Fibroblast of skin of abdomen (primary cell): ENCODE measurements at regions not wholly inside any gene's neighbourhood (a gene's known extent, or its start where the extent isn't known, plus 50 kb on each side); places are given as distances from the start of the nearest gene placed in this dataset.
"Not testable (repeated sequence)": the region's sequence is repeated elsewhere in the genome, so short reads cannot be mapped to it uniquely, and the experiment has no call there.

Source experiments
- DNase-seq: peaks from one replicate; pipeline ENCODE4 v3.0.0-alpha.2; 2013

DNA sequence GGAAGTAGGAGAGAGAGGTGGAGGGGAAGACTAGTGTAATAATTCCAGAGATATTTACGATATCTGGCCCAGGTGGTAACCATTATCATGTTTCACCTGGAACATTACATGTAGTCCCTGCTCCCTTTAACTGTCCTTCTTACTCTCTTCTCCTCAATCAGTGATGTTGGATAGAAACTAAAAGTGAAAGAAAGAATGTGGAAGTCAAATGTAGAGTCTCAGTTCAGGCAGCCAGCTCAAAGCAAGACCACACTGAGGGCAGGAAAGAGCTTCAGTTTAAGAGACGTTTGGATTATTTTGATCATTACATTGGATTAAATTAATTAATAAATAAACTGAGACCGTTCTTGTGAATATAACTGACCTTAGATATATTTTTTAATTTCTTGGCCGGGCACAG is 594.4 kb downstream of the FLRT2 start:
- no peak for DNase-seq

DNA sequence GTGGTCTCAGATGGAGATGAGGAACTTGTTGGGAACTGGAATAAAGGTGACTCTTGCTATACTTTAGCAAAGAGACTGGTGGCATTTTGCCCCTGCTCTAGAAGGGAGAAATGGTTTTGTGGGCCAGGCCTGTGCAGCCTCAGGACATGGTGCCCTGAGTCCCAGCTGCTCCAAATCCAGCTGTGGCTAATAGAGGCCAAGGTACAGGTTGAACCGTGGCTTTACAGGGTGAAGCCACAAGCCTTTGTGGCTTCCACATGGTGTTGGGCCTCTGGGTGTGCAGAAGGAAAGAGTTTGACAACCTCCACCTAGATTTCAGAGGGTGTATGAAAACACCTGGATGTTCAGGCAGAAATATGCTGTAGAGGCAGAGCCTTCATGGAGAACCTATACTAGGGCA is 586.0 kb downstream of the FLRT2 start:
- no peak for DNase-seq

DNA sequence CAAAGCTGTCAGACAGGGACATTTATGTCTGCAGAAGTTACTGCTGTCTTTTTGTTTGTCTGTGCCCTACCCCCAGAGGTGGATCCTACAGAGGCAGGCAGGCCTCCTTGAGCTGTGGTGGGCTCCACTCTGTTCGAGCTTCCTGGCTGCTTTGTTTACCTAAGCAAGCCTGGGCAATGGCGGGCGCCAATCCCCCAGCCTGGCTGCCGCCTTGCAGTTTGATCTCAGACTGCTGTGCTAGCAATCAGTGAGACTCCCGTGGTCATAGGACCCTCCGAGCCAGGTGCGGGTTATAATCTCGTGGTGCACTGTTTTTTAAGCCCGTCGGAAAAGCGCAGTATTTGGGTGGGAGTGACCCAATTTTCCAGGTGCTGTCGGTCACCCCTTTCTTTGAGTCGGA is 580.9 kb downstream of the FLRT2 start:
- not testable (repeated sequence) for DNase-seq

GRCh38 chr14:86104691-86105265 is 574.8 kb downstream of the FLRT2 start:
- peak; percentile 2 for DNase-seq

- DNase-seq = no peak
Measured at GRCh38 chr14:86094512-86094911, 564.6 kb downstream of the FLRT2 start.

- DNase-seq = peak; percentile 12
Measured at GRCh38 chr14:86091811-86092210, 561.9 kb downstream of the FLRT2 start.

DNA sequence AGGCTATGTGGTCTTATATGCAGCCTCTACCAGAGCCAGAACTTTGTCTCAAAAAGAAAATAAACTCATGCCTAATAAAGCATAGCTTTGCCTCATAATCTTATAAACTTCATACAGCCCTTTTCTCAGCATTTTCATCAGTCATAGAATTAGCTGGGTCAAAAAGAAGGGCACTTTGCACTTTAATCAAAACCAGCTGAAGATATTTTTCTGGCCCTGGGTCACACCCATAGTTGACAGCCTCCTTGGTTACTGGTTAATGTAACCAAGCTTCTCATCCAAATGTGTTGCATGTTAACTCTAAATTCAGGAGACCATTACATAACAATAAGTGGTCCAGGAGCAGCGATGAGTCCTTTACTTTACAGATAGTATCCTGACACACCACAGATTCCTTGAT is 558.2 kb downstream of the FLRT2 start:
- DNase-seq = no peak

DNA sequence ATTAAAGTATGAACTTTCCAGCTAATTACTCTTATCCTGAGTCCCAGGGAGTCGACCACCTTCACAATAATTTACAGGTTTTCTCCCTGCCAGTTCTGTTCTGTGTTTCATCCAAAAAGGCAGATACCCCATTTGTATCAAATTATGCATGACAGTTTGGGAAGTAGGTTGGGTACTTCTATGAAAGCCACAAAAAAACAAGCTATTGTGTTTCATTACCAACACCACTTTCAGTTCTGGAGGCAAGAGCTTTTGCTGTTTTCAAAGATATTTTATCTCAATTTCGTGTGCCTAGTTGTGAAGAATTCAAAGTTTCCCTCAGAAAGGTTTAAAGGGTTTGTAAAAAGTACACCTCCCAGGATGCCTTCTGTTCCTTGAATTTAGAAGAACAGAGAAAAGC is 557.4 kb downstream of the FLRT2 start:
- no peak for DNase-seq

DNA sequence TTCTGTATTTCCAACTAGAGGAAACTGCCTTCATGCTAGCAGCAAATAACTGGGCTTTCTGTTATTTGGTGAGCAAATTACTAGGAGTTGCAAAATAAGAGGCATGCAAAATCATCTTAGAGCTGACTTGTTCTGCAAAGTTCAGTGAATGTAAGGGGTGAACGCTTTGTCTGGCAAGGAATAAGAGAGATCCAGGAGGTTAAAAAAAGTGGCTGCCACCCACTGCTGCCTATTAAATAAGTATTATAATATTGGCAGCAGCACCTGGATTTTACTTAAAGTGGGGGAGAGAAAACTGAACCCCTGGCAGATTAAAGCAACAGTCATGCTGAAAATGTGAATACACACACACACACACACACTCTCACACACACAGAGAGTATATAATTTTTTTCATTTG is 557.0 kb downstream of the FLRT2 start:
- DNase-seq = no peak

GRCh38 chr14:86084097-86084496 is 554.2 kb downstream of the FLRT2 start:
- DNase-seq = no peak

DNA sequence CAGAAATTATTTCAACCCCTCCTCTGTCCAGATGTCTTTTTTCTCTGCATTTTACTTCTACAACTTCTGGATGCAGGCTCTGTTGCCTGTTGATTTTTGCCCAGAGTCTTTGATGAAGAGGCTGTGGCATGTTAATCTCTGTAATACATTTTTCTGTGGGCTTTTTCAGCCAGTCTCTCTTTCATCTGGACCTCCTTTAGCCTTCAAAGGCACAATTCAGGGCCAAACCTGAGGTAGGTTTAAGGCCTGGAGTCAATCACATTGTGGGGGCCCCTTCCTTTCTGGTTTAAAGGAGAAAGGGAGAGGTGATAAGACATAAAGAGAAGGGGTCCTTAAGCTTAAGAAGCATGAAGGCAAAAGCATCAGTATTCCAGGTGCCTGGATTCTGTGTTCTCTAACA is 553.7 kb downstream of the FLRT2 start:
- DNase-seq = no peak

- peak; percentile 35 for DNase-seq
Measured at GRCh38 chr14:86072116-86072894, 542.4 kb downstream of the FLRT2 start.

DNA sequence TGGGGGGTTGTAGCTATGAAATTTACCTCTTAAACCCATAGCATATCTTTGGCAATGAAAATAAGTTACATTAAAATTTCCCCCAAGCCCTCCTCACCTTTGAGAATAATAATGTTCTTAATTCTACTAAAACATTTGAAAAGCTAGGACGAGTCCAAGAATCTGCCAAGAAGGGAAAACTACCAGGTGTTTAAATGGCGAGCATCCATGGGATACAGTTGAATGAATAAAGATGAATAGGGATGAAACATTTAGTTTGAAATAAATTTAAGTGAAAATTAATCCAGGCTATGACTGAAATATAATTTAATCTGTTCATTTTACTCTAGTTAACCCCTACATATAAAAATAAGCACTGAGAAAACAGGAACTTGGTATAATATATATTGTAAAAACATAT is 536.7 kb downstream of the FLRT2 start:
- DNase-seq = no peak

DNA sequence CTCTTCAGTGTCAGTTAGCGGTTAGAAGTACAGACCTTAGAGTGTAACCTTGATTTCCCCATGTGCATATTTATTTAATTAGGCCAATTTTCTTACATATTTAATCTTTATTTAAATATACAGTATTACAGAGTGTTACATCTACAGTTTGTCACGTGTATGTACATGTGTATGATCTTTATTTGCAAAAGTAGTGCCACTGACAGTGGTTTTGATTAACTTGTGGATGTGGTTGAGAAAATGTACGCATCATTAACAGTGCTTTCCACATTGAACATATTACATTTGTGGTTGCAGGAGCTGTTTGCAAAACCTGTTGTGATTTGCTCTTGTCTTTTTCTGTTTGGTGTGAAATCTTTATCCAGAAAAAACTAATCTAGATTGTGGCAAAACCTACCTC is 535.5 kb downstream of the FLRT2 start:
- DNase-seq = peak; percentile 27

DNA sequence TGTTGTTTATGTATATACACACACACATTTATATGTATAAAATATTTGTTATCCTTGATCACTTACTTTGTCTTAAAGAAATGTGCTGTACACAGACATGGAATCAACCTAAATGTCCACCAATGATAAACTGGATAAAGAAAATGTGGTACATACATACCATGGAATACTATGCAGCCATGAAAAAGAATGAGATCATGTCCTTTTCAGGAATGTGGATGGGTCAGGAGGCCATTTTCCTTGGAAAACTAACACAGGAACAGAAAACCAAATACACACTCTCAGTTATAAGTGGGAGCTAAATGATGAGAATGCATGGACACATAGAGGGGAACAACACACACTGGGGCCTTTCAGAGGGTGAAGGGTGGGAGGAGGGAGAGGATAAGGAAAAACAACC is 534.7 kb downstream of the FLRT2 start:
- not testable (repeated sequence) for DNase-seq

GRCh38 chr14:86057018-86057667 is 527.2 kb downstream of the FLRT2 start:
- DNase-seq = peak; percentile 18

DNA sequence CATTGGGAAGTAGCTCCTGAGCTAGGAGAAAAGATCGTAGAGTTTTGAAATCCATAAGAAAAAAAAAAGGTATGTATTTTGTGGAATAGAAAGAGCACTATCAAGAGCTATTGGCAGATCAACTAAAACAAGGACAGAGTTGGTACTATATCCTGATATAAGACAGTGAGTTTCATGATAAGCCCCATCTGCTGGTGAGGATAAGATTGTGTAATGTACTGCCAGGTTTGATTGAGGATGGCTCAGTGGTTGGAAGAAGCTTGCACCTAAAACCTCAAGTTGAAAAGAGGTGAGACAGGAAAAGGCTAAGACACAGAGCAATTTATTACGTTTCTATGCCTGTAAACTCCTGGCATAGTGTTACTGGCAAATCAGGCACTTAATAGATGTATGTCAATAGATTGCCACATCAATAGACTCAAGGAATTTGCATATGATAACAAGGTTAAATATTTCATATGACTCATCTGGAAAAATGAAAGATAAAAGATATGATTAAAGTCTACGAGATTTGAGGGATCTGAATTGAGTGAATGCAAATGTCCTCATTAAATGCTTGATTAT is 525.6 kb downstream of the FLRT2 start:
- peak; percentile 12 for DNase-seq

DNA sequence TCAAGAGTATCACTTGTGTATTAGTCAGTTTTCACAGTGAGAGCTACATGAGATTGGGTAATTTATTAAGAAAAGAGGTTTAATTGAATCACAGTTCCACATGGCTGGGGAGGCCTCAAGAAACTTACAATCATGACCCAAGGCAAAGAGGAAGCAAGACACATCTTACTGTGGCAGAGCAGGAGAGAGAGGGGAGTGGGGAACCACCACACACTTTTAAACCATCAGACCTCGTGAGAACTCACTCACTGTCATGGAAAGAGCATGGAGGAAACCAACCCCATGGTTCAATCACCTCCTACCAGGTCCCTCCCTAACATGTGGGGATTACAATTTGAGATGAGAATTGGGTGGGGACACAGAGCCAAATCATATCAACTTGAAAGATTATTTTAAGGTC is 522.9 kb downstream of the FLRT2 start:
- DNase-seq = no peak

GRCh38 chr14:86050757-86051156 is 520.8 kb downstream of the FLRT2 start:
- DNase-seq = no peak

DNA sequence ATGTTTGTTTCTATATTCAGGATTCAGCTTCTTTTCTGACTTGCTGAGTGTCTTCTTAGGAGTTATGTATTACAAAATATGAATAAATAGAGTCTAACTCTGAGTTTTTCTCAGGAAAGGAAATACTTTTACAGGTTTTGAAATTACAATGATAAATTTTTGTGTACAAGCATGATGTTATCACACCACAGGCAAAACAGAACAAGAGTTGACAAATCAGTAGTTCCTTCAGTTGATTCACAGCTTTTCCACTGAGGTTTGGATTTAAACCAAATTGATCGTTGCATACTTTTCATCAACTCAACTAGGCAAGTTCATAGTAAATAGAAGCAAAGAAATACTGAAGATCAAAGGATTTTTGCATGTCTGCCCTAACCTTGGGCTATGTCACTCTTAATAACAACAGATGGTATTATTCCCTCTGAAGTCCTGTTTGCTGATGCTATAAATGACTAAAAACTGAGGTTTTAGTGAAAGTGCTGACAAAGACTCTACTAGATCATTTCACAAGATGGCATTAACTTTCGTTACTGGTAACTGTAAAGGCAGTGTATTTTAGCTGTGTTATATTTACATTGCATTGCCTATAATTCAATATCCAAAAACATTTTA is 520.2 kb downstream of the FLRT2 start:
- no peak for DNase-seq

GRCh38 chr14:86039176-86039575 is 509.2 kb downstream of the FLRT2 start:
- DNase-seq = no peak

DNA sequence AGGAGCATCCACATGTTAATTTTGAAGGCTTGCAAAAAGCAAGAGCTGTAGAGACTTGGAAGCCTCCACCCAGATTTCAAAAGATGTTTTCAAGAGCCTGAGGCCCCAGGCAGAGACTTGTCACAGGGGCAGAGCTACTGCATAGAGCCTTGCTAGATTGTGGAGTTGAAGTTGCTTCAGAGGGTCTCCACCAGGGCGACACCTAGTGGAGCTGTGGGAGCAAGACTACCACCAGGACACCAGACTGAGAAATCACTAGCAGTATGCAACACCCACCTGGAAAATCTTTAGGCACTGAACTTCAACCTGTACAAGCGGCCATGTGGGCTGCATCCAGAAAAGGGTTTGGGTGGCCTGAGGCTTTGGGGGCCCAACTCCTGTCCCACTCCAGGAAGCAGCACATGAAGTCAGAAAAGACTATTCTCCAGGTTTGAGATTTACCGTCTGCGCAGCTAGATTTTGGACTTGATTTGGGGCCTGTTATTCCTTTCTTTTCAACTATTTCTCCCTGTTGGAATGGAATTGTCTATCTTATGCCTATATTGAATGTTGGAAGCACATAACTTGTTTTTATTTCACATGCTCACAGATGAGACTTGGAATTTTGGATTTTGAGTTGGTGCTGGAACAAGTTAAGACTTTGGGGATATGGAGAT is 508.6 kb downstream of the FLRT2 start:
- peak; percentile 63 for DNase-seq

DNA sequence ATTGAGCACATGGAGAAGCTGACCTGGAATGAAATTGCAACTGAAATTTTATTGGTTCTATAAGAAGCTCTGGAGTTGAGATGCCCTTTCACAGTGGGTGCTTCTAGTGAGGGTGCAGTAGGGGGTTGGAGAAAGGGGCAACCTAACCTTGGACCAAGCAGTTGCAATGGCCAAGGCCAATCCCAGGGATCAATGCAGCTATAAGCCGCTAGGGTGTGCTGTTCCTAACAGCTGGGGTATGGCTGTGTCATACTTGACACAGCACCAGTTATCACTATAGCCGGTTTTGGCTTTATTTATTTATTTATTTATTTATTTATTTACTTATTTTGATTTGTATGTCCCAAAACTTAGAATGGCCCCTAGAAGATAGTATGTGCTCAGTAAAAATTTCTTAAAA is 505.9 kb downstream of the FLRT2 start:
- DNase-seq = no peak
